ENCODE measurements at regions not wholly inside any gene's neighbourhood (a gene's known extent, or its start where the extent isn't known, plus 50 kb on each side); places are given as distances from the start of the nearest gene placed in this dataset.

- DNase-seq (ENCODE audit: low read depth, low spot score) (no peak), FAIRE-seq (no peak)
- Histone ChIP-seq H3K27me3 (ENCODE audit: control insufficient read depth, extremely low read depth, insufficient read depth, low read length) (peaks cover 6% of the 10 kb centered on the region), H3K4me2 (ENCODE audit: control insufficient read depth, extremely low read depth, insufficient read depth, low read depth, low read length) (no peak overlapping the region), H3K9me1 (ENCODE audit: control insufficient read depth, extremely low read depth, insufficient read depth, low read length) (no peaks in the 10 kb centered on the region), H3K9me3 (ENCODE audit: control insufficient read depth, low read depth, low read length) (no peaks in the 10 kb centered on the region), H3K9ac (ENCODE audit: control insufficient read depth, extremely low read depth, insufficient read depth, low read length) (no peak overlapping the region), H3K79me2 (ENCODE audit: control insufficient read depth, insufficient read depth, low read length) (no peaks in the 10 kb centered on the region), H4K20me1 (ENCODE audit: control insufficient read depth, extremely low read depth, insufficient read depth, low read length) (no peaks in the 10 kb centered on the region), H3K4me1 (ENCODE audit: control insufficient read depth, extremely low read depth, insufficient read depth, low read length) (no peaks in the 10 kb centered on the region), H3K27ac (ENCODE audit: control insufficient read depth, insufficient read depth, low read length) (no peak overlapping the region), H3K4me3 (ENCODE audit: control insufficient read depth in 2 of 3, extremely low read depth in 1 of 3, insufficient read depth in 2 of 3, low read depth in 1 of 3, low read length in 3 of 3) (no peak overlapping the region), H2AFZ (ENCODE audit: control insufficient read depth, low read length) (no peak overlapping the region), H3K36me3 (ENCODE audit: control insufficient read depth in 2 of 2, extremely low read depth in 1 of 2, insufficient read depth in 2 of 2, low read length in 2 of 2) (no peaks in the 10 kb centered on the region)
- TF ChIP-seq CTCF (optimal IDR thresholded peaks at IDR 0.05 in 1 of 3, IDR thresholded peaks at IDR 0.05 in 1 of 3, conservative IDR thresholded peaks at IDR 0.05 in 1 of 3; ENCODE audit: extremely low read depth in 1 of 3, insufficient read depth in 2 of 3, low read length in 3 of 3) (no peak), EZH2 (IDR thresholded peaks at IDR 0.05; ENCODE audit: low read length) (no peak)
- dilution Hi-C loops (cut with MboI; ENCODE audit: extremely low pct_ligation_motif_present, low sequenced_read_pairs), result no loop called here
Measured at GRCh38 chr2:239693330-239693729, 292.5 kb upstream of the HDAC4 start.

- DNase-seq (ENCODE audit: low read depth, low spot score), result no peak
- Histone ChIP-seq H3K9me3 (ENCODE audit: control insufficient read depth, low read depth, low read length) (no peaks in the 10 kb centered on the region), H4K20me1 (ENCODE audit: control insufficient read depth, extremely low read depth, insufficient read depth, low read length) (no peaks in the 10 kb centered on the region), H3K4me2 (ENCODE audit: control insufficient read depth, extremely low read depth, insufficient read depth, low read depth, low read length) (no peak overlapping the region), H3K27me3 (ENCODE audit: control insufficient read depth, extremely low read depth, insufficient read depth, low read length) (peaks cover 10% of the 10 kb centered on the region), H3K9me1 (ENCODE audit: control insufficient read depth, extremely low read depth, insufficient read depth, low read length) (no peaks in the 10 kb centered on the region), H3K36me3 (ENCODE audit: control insufficient read depth in 2 of 2, extremely low read depth in 1 of 2, insufficient read depth in 2 of 2, low read length in 2 of 2) (no peaks in the 10 kb centered on the region), H2AFZ (ENCODE audit: control insufficient read depth, low read length) (no peak overlapping the region), H3K27ac (ENCODE audit: control insufficient read depth, insufficient read depth, low read length) (no peak overlapping the region), H3K9ac (ENCODE audit: control insufficient read depth, extremely low read depth, insufficient read depth, low read length) (no peak overlapping the region), H3K4me3 (ENCODE audit: control insufficient read depth in 2 of 3, extremely low read depth in 1 of 3, insufficient read depth in 2 of 3, low read depth in 1 of 3, low read length in 3 of 3) (no peak overlapping the region), H3K4me1 (ENCODE audit: control insufficient read depth, extremely low read depth, insufficient read depth, low read length) (no peaks in the 10 kb centered on the region), H3K79me2 (ENCODE audit: control insufficient read depth, insufficient read depth, low read length) (no peaks in the 10 kb centered on the region)
- no peak for FAIRE-seq
- no peak for TF ChIP-seq EZH2 (IDR thresholded peaks at IDR 0.05; ENCODE audit: low read length)
- no peak for TF ChIP-seq CTCF (optimal IDR thresholded peaks at IDR 0.05 in 1 of 3, IDR thresholded peaks at IDR 0.05 in 1 of 3, conservative IDR thresholded peaks at IDR 0.05 in 1 of 3; ENCODE audit: extremely low read depth in 1 of 3, insufficient read depth in 2 of 3, low read length in 3 of 3)
- dilution Hi-C loops (cut with MboI; ENCODE audit: extremely low pct_ligation_motif_present, low sequenced_read_pairs), result no loop called here
Measured at GRCh38 chr2:239692919-239693318, 292.1 kb upstream of the HDAC4 start.

Data from keratinocyte (primary cell).